Erythroblast (primary cell): ENCODE measurements at regions not wholly inside any gene's neighbourhood (a gene's known extent, or its start where the extent isn't known, plus 50 kb on each side); places are given as distances from the start of the nearest gene placed in this dataset.
"Not testable (repeated sequence)": the region's sequence is repeated elsewhere in the genome, so short reads cannot be mapped to it uniquely, and the experiment has no call there.

ENCODE experiments used
- DNase-seq, 2 experiments: peaks; one replicate each; lab custom pipeline; 2025; lab: John Stamatoyannopoulos, UW
- GATA1 ChIP-seq: IDR thresholded peaks from 2 replicates; pipeline ENCODE4 v1.6.1; 2011; ENCODE audit warnings: low read depth, mild to moderate bottlenecking, control low read depth, low read length, moderate library complexity
- POLR2A ChIP-seq: IDR thresholded peaks from 2 replicates; pipeline ENCODE4 v1.6.1; 2011; ENCODE audit warnings: mild to moderate bottlenecking, low read length

DNA sequence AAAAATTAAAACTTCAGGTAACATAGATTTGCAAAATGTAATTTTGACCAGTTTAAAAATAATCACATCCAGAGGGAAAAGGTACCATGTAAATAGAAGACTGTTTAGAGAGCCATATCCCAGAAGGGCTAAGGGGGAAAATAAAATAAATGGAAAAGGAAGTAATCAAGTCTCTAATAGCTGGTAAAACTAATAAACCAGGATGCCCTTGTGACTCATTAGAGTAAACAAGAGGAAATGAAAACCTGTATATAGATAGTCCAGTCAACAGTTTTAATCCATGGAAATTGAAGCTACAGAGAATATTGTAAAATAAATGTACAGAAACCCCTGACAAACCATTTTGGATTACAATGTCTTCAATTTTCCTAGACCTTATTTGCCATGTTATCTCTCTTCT, 698.0 kb upstream of the RGS18 start:
- no peak for TF ChIP-seq GATA1
- no peak for TF ChIP-seq POLR2A

GRCh38 chr1:191483988-191484387, 674.3 kb upstream of the RGS18 start:
- DNase-seq, result no peak
- TF ChIP-seq POLR2A (no peak), GATA1 (no peak)

More for the DNA sequence above, 698.0 kb upstream of the RGS18 start:
- no peak for DNase-seq

GRCh38 chr1:191490303-191490702, 668.0 kb upstream of the RGS18 start:
- TF ChIP-seq GATA1 (no peak), POLR2A (no peak)

DNA sequence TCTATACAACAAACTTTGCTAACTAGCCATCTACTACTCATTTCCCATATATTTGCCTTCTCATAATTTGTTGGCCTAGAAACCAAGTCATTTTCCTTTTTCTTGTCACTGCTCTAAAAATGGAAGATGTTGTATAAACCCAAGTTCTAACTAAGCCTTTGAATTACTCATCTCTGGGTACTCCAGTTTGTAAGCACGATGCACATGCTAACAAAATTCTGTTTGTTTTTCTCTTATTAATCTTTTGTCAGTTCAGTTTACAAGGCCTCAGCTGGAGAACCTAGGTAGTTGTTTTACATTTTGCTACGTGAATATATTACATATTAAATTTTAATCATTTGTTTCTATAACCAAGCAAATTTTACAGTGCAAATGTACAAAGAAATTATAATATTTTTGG, 663.2 kb upstream of the RGS18 start:
- TF ChIP-seq POLR2A, result no peak
- no peak for TF ChIP-seq GATA1
- DNase-seq, result no peak

More at GRCh38 chr1:191490303-191490702, 668.0 kb upstream of the RGS18 start:
- no peak for DNase-seq

DNA sequence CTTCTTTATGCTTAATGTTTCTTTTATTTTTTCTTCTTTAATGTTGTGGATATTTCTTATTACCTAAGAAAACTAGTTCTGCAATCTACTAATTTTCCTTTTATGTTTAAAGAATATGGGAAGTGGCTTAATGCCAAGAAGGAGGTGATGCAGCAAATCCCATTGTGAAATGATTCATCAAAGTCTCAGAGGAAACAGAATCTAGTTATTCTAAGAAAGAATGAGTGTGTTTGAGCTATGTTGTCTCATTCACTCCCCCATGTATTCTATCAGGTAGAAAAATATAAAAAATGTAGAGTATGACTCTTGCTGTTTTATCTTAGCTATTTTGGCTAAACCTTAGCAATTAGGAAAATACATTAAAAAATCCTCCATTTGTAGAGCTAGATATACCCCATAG, 659.9 kb upstream of the RGS18 start:
- TF ChIP-seq POLR2A (no peak), GATA1 (no peak)
- DNase-seq, result no peak

GRCh38 chr1:191498825-191499224, 659.4 kb upstream of the RGS18 start:
- no peak for TF ChIP-seq GATA1
- no peak for TF ChIP-seq POLR2A
- DNase-seq, result no peak

DNA sequence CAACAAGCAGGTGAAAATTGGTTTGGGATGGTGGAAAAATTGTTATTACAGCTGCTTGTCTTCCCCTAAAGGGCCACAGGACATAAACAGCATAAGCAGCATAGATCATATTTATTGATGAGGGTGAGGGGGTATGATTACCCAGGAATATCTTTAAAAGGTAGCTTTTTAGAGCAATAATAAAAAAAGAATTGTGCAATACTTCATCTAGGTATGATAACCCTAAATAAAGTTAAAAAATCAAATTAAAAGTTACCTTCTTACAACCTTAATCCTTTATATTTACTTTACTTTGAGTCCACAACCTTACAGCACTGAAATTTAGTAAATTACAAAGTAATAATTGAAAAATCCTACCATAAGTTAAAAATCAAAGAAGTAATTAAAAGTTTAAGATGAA, 653.3 kb upstream of the RGS18 start:
- DNase-seq, result no peak
- TF ChIP-seq POLR2A, result no peak
- TF ChIP-seq GATA1, result no peak

DNA sequence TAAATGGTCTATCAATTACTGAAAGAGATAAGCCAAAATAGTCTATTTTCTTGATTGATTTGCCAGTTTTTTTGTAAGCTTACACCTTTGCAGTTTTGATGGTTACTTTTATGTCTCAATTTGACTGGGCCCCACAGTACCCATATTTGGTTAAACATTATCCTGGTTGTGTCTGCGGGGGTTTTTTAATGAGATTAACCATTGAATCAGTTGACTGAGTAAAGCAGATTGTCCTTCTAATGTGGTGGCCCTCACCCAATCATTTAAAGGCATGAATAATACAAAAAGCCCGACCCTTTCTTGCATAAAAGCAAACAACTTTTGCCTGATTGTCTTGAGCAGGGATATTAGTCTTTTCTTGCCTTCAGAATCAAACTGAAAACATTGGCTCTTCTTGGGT, 650.0 kb upstream of the RGS18 start:
- no peak for TF ChIP-seq POLR2A
- TF ChIP-seq GATA1, result no peak
- DNase-seq, result no peak

DNA sequence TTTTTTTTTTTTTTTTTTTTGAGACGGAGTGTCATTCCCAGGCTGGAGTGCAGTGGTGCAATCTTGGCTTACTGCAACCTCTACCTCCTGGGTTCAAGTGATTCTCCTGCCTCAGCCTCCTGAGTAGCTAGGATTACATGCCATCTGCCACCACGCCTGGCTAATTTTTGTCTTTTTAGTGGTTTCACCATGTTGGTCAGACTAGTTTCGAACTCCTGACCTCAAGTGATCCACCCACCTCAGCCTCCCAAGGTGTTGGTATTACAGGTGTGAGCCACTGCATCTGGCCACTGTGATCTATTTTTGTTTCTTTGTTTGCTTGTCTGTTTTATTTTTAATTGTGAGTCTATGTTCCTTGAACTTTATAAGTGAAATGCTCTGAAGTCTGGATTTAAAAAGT, 646.8 kb upstream of the RGS18 start:
- not testable (repeated sequence) for DNase-seq

DNA sequence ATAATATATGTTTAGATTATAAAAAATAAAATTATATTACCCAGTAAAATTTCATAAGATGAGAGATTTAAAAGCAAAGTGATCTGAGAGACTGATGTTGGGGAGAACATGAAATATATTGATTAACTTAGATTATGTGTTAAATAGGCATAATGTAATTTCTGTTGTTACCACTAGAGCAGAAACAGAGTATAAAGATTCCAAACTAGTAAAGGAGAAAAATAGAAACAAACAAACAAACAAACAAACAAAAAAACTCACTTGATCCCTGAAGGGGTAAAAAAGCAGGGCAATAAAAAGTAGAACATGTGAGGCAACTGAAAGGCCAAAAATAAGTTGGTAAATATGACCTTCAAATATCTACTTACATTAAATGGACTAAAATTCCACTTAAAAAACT, 640.4 kb upstream of the RGS18 start:
- TF ChIP-seq POLR2A (no peak), GATA1 (no peak)
- no peak for DNase-seq

DNA sequence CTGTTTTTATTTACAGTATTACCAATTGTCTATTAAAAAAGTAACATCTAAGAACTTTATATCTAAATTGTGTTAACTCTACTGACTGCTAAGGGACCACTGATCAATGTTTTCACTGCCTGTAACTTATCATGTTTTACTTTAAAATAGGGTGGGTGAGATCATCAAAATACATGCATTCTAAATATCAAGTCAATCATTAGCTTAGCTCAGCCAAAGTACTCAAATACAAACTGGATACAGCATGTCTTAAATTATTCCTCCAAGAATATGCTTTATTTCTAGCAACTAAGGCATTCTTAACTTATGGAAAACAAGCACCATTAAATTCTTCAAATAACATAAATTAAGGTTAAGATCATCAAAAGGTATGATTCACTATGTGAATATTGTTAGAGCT, 638.7 kb upstream of the RGS18 start:
- DNase-seq, result no peak
- no peak for TF ChIP-seq POLR2A

DNA sequence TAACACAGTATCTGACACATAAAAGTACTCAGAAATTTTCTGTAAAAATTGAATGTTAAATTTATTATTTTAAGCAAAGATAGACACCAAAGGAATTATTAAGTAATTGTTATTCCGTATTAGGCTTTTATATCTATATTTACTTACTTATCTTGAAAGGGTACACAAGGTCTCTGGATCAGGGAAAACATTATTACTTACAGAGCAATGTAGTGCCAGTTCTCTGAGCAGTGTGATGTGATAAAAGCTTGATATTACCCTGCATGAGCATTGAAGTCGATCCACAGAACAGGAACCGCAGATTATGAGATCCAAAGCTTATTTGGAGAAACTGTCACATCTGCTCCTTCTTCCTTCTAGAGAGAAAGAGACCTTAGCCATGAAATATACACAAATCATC, 637.9 kb upstream of the RGS18 start:
- no peak for DNase-seq
- TF ChIP-seq GATA1 (no peak), POLR2A (no peak)

DNA sequence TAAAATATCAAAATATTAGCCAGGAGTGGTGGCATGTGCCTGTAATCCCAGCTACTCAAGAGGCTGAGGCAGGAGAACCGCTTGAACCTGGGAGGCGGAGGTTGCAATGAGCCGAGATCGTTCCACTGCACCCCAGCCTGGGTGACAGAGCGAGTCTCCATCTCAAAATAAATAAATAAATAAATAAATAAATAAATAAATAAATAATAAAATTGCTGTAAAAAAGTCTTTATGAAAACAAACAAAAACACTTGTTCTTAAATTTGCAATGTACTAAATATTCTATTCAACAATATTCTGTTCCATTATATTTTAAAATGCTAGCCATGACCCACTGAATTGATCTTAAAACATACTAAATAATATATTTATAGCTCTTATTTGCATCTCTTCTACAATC, 632.3 kb upstream of the RGS18 start:
- not testable (repeated sequence) for DNase-seq

GRCh38 chr1:191528275-191528674, 630.0 kb upstream of the RGS18 start:
- TF ChIP-seq GATA1 (no peak), POLR2A (no peak)
- DNase-seq, result no peak

DNA sequence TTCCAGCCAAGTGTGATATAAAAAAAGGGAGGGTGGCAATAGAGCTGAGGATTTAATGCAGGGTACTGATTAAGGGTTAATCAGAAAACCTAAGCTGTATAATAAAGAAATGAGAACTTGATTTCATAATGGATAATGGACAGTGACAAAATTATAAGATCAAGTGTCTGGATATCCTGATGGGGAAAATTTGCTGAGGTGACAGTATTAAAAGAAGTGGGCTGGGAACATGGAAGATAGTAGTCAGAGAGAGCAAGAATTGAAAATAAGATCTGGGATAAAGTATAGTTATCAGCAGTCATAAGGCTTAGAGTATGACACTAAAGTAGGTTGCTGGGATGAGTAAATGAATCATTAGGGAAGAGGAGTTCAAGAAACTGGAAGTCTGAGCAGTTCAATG, 627.3 kb upstream of the RGS18 start:
- TF ChIP-seq POLR2A (no peak), GATA1 (no peak)
- no peak for DNase-seq

DNA sequence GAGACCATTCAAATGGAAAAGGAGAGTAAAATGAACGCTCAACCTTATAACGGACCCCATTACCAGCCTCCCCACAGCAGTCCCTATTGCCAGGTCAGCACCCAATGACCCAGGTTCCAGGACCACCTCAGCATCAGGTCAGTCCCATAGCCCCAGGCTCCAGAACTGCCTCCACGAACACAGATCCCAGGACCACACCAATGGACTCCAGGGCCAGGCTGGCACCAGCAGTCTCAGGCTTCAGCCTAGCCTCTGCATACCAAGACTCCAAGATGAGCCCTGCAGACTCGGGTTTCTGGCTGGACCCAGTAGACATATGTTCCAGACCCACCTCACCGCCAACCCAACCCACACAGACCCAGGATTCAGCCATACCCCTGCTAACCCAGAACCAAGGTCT, 625.0 kb upstream of the RGS18 start:
- no peak for DNase-seq
- TF ChIP-seq POLR2A (no peak), GATA1 (no peak)
